GM18951 (cell line): ENCODE measurements at regions not wholly inside any gene's neighbourhood (a gene's known extent, or its start where the extent isn't known, plus 50 kb on each side); places are given as distances from the start of the nearest gene placed in this dataset.

Experiments used
- POLR2A ChIP-seq: IDR thresholded peaks from 4 replicates; pipeline ENCODE4 v1.6.1; 2011; ENCODE audit warnings: mild to moderate bottlenecking; ENCODE audit not compliant: insufficient read length, insufficient read depth; ENCODE audit errors: extremely low read depth
- in situ Hi-C: fragments of 300-500 bp; cut with MboI; formaldehyde crosslinking; loops from one replicate; pipeline ENCODE4 v1.12.0; 2022; ENCODE audit warnings: low sequenced_read_pairs, mixed read lengths, inconsistent platforms; ENCODE audit not compliant: unreplicated experiment

- in situ Hi-C loops, result no loop called here
- no peak for TF ChIP-seq POLR2A
These were observed 164.3 kb upstream of the PREP start for GRCh38 chr6:105567140-105567539.

DNA sequence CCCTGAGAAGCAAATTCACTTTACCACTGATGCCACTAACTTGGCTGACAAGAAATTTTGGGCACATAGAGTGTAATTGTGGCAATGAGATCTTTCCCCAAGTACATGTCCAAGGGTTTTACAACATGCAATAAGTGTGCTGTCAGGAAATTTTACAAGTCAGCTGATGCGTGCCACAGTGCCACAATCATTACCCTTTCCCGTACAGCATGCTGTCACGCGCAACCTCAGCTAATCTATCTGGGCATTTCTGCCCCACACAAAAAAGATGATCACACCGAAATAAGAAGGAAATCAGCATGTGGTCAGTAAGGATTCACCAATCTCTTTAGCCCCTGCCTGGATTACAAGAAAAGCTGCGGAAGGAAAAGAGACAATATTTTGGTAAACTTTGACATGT lies 163.6 kb upstream of the PREP start:
- TF ChIP-seq POLR2A, result no peak

GRCh38 chr6:105564121-105564902 lies 161.4 kb upstream of the PREP start:
- in situ Hi-C loops, result no loop called here
- no peak for TF ChIP-seq POLR2A

More for the DNA sequence above, 163.6 kb upstream of the PREP start:
- in situ Hi-C loops, result no loop called here

DNA sequence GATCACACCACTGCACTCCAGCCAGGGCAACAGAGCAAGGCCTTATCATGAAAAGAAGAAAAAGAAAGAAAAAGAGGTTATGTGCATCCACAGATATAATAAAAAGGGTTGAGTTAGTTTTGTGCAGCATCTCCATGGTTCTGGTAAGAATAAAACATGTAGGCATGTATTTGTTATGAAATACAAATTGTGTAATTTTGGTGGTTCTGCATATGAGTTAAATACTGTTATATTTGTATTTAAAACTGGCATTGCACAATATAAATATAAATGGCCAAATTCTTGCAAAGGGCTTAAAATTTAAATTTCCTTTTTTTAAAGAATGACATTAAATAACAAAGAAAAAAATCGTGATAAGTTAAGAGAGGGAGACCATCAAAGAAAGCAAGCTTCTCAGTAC lies 159.1 kb upstream of the PREP start:
- no peak for TF ChIP-seq POLR2A
- in situ Hi-C loops, result no loop called here

DNA sequence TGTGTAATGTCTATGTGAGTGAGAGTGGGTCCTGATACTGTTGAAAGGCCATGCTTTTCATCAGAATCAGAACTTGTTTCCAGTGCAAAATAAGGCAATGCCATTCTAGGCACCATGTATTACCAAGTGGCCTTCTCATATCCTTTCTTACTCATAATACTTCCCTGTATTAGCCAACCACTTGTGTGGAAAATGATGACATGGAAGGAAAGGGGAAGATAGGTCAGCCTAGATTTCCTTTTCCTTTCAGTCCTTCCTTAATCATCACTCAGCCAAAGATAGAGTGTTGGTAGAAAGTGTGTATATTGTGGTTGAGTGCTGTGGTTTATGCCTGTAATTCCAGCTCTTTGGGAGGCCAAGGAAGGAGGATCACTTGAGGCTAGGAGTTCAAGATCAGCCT lies 158.6 kb upstream of the PREP start:
- in situ Hi-C loops, result no loop called here
- no peak for TF ChIP-seq POLR2A

- in situ Hi-C loops, result no loop called here
- no peak for TF ChIP-seq POLR2A
These were observed 157.8 kb upstream of the PREP start for GRCh38 chr6:105560611-105561066.

DNA sequence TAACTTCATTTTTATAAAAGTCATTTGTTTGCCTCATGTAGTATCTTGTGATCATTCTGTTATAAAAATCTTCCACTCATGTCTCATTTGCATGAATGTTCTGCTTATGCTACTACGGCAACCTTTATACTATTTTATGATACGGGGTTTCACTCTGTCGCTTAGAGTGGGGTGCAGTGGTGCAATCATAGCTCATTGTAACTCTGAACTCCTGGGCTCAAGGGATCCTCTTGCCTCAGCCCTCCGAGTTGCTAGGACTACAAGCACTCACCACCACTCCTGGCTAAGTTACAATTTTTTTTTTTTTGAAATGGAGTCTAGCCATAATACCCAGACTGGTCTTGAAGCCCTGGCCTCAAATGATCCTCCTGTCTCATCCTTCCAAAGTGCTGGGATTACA lies 154.4 kb upstream of the PREP start:
- TF ChIP-seq POLR2A, result no peak
- in situ Hi-C loops, result no loop called here

DNA sequence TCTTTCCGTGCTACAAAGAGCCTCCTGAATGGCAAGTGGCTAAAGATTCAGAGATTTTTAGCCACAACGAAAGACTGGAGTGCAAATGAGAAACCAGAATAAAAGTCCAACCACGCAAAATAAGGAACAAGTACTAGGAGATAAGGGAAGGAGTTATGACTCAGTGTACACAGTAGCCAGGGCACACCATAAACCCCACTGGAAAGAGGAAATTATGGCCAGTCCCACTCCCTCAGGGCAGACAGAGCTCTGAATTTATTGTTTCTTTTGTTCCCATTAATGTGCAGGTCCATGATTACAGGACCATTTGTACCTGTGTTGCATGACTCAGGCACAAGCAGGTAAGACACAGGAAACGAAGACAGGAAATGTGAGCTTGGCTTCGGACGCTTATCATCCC lies 150.3 kb upstream of the PREP start:
- in situ Hi-C loops, result no loop called here
- no peak for TF ChIP-seq POLR2A

- TF ChIP-seq POLR2A, result no peak
- in situ Hi-C loops, result no loop called here
These were observed 148.2 kb upstream of the PREP start for GRCh38 chr6:105550955-105551620.

- in situ Hi-C loops, result no loop called here
- TF ChIP-seq POLR2A, result no peak
These were observed 143.9 kb upstream of the PREP start for GRCh38 chr6:105546754-105547153.

- in situ Hi-C loops, result no loop called here
- no peak for TF ChIP-seq POLR2A
These were observed 143.3 kb upstream of the PREP start for GRCh38 chr6:105545947-105546731.

- in situ Hi-C loops, result no loop called here
- TF ChIP-seq POLR2A, result no peak
These were observed 142.5 kb upstream of the PREP start for GRCh38 chr6:105545228-105545920.

- in situ Hi-C loops, result no loop called here
- TF ChIP-seq POLR2A, result no peak
These were observed 137.0 kb upstream of the PREP start for GRCh38 chr6:105539911-105540310.
